HL-60 (cell line): ENCODE measurements at regions not wholly inside any gene's neighbourhood (a gene's known extent, or its start where the extent isn't known, plus 50 kb on each side); places are given as distances from the start of the nearest gene placed in this dataset.

Experiments used
- SPI1 ChIP-seq: IDR thresholded peaks from 2 replicates; pipeline ENCODE4 v1.6.1; 2012; ENCODE audit warnings: low read depth, mild to moderate bottlenecking, borderline replicate concordance
- TF ChIP-seq, protein P1 (sequence below): IDR thresholded peaks from one replicate; pipeline ENCODE4 v1.5.1; 2011; ENCODE audit warnings: low read length, control low read depth, inconsistent platforms; ENCODE audit not compliant: insufficient read depth

DNA sequence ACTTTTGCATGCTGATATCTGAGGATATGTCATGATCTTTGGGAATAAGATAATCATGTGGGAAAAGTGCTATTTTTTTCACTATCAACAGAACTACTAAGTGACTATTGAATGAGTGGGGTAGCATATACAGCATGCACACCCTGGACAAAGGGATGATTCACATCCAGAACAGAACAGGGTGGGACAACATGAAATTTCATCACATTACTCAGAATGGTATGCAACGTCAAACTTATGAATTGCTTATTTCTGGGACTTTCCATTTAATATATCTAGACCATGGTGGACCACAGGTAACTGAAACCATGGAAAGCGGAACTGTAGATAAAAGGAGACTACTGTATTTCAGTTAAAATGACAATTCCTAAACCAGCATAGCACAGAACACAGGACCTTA lies 370.0 kb downstream of the HINT1 start:
- TF ChIP-seq, protein P1, sequence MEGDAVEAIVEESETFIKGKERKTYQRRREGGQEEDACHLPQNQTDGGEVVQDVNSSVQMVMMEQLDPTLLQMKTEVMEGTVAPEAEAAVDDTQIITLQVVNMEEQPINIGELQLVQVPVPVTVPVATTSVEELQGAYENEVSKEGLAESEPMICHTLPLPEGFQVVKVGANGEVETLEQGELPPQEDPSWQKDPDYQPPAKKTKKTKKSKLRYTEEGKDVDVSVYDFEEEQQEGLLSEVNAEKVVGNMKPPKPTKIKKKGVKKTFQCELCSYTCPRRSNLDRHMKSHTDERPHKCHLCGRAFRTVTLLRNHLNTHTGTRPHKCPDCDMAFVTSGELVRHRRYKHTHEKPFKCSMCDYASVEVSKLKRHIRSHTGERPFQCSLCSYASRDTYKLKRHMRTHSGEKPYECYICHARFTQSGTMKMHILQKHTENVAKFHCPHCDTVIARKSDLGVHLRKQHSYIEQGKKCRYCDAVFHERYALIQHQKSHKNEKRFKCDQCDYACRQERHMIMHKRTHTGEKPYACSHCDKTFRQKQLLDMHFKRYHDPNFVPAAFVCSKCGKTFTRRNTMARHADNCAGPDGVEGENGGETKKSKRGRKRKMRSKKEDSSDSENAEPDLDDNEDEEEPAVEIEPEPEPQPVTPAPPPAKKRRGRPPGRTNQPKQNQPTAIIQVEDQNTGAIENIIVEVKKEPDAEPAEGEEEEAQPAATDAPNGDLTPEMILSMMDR, result no peak
- no peak for TF ChIP-seq SPI1
